VCaP (cell line): ENCODE measurements at regions not wholly inside any gene's neighbourhood (a gene's known extent, or its start where the extent isn't known, plus 50 kb on each side); places are given as distances from the start of the nearest gene placed in this dataset.

Experiments
- H3K27ac ChIP-seq: fragments of 450-650 bp; 2 replicates; pipeline ENCODE4 v1.5.1; 2017
- CTCF ChIP-seq: fragments of 450-650 bp; conservative IDR thresholded peaks from 2 replicates; pipeline ENCODE4 v1.5.1; 2017; ENCODE audit warnings: mild to moderate bottlenecking, moderate library complexity

DNA sequence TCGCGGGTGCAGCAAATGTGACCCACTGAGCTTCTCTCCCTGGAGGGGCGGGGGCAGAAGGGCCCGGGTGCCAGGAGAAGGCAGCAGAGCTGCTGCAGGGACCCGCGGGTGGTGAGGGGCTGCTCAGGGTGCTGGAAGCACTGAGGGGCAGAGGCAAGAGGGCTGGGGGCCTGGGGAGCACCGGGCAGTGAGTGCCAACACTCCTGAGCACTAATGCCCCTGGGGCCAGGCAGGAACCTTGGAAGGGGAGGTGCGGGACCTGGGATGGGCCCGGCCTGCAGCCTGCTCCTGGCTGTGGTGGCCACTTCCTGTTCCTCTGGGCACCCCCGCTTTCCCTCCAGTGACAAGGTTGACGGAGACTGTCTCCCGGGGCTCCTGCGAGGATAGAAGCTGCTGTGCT, 66.5 kb upstream of the ADRA2C start:
- TF ChIP-seq CTCF, result no peak

DNA sequence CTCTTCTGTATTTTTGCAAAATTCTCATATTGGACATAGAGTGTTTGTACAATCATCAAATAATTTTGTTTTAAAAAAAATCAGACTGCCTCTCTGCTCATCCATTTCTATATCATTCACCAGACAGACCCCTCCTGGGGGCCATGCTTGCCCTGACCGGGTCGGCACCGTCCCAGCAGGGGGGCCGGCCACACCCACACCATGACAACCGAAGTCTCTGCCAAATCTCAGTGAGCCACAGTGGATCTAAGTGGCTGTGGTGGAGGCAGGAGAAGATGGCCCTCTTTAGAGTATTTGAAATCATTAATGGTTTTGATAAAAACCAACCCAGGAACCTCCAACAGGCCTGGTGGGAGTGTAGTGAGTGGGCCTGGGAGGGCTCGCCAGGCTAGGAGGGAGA, 66.9 kb upstream of the ADRA2C start:
- no peak overlapping the region for H3K27ac ChIP-seq
- TF ChIP-seq CTCF, result no peak

More for the DNA sequence above, 66.5 kb upstream of the ADRA2C start:
- no peak overlapping the region for H3K27ac ChIP-seq

DNA sequence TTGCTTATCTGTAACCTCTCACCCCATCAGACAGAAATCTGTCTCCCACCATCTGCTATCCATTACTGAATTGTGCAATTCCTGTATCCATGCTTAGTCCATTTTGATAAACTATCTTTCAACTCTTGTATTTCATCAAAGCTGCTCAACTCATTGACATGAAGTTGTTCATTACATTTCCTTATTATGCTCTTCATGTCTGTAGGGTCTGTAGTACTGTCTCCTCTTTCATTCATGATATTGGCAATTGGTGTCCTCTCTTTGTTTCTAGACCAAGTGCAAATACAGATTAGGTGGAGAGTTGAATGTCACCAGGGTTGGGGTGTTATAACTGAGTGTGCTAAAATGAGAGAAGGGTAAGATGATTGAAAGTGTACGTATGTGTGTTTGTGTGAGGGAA, 69.2 kb upstream of the ADRA2C start:
- no peak for TF ChIP-seq CTCF
- no peak overlapping the region for H3K27ac ChIP-seq

DNA sequence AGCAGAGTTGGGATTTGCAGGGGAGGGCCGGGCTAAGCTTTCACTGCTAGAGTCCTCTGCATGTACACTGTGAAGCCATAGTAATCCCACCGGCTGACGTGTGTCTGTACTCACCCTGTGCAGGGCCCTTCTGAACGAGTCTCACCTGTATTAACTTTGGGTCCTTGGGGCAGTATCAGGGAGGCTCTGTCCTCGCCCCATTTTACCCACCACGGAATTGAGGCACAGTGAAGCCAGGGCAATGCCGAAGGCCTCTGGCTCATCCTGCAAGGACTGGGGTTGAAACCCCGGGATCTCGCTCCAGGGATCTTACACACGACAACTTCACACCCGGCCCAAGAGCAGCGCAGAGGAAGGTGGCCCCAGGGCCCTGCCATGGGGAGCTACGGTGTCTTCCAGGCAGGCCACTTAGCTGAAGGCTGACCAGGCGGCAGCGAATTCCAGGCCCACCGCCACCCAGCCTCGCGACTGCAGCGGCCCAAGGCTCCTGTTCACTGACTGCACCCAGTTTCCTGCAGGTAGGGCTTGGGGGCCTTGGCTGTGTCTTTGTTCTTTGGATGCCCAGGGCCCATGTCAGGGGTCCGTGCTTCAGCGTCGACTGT, 75.5 kb upstream of the ADRA2C start:
- no peak for TF ChIP-seq CTCF

GRCh38 chr4:3689576-3690550, 76.3 kb upstream of the ADRA2C start:
- TF ChIP-seq CTCF, result no peak
- no peak overlapping the region for H3K27ac ChIP-seq

More for the DNA sequence above, 75.5 kb upstream of the ADRA2C start:
- no peak overlapping the region for H3K27ac ChIP-seq

DNA sequence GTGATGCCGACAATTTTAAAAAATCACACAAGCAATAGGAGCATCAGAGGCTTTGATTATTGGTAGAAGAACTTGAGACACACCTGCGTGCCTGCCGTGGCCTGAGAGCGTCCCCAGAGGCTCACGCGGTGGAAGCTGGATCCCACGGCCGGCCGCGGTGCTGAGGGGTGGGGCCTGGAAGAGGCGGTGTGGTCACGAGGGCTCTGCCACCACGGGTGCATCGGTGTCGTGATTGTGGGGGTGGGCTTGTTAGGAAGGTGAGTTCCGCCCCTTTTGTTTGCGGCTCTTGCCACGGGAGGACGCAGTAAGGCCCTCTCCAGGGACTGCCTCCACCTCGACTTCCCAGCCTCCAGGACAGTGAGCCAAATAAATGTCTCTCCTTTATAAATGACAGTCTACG, 77.2 kb upstream of the ADRA2C start:
- no peak for TF ChIP-seq CTCF
- H3K27ac ChIP-seq, result no peak overlapping the region
